GM23338 (cell line): ENCODE measurements at regions not wholly inside any gene's neighbourhood (a gene's known extent, or its start where the extent isn't known, plus 50 kb on each side); places are given as distances from the start of the nearest gene placed in this dataset.

Experiments used
- ATAC-seq: fragments of 200-7000 bp; cut with Tn5 transposase; 3 replicates; pipeline ENCODE4 v1.9.1; 2020
- DNase-seq: peaks from one replicate; pipeline ENCODE4 v3.0.0-alpha.2; 2015; ENCODE audit warnings: low spot score
- H2AFZ ChIP-seq: fragments of 200-600 bp; sonication (generic); 2 replicates; pipeline ENCODE4 v1.8.0; 2016; ENCODE audit warnings: antibody characterized with exemption, mild to moderate bottlenecking, moderate library complexity
- H3F3A ChIP-seq: fragments of 200-600 bp; sonication (generic); replicated peaks from 2 replicates; pipeline ENCODE4 v1.8.0; 2017; ENCODE audit warnings: antibody characterized with exemption, mixed run types, low read depth
- H3K27ac ChIP-seq: fragments of 200-600 bp; sonication (generic); 2 replicates; pipeline ENCODE4 v1.6.1; 2016; ENCODE audit warnings: low read depth
- H3K27me3 ChIP-seq: fragments of 200-600 bp; sonication (generic); 2 replicates; pipeline ENCODE4 v1.8.0; 2016; ENCODE audit warnings: mild to moderate bottlenecking, mixed run types, moderate library complexity; ENCODE audit not compliant: insufficient read depth
- H3K36me3 ChIP-seq: fragments of 200-600 bp; sonication (generic); 2 replicates; pipeline ENCODE4 v1.8.0; 2016; ENCODE audit warnings: mild to moderate bottlenecking; ENCODE audit not compliant: insufficient read depth
- H3K4me1 ChIP-seq: fragments of 200-600 bp; sonication (generic); 2 replicates; pipeline ENCODE4 v1.8.0; 2016; ENCODE audit warnings: mild to moderate bottlenecking, moderate library complexity; ENCODE audit not compliant: insufficient read depth
- H3K4me2 ChIP-seq: fragments of 200-600 bp; sonication (generic); 2 replicates; pipeline ENCODE4 v1.7.1; 2017; ENCODE audit warnings: mixed run types
- H3K4me3 ChIP-seq: fragments of 200-600 bp; sonication (generic); 2 replicates; pipeline ENCODE4 v1.6.1; 2016; ENCODE audit warnings: mixed run types
- H3K79me2 ChIP-seq: fragments of 200-600 bp; sonication (generic); replicated peaks from 2 replicates; pipeline ENCODE4 v1.8.0; 2017; ENCODE audit warnings: mild to moderate bottlenecking; ENCODE audit not compliant: insufficient read depth
- H3K9me2 ChIP-seq: fragments of 200-600 bp; sonication (generic); 2 replicates; pipeline ENCODE4 v1.8.0; 2017; ENCODE audit not compliant: insufficient read depth
- H4K20me1 ChIP-seq: fragments of 200-600 bp; sonication (generic); replicated peaks from 2 replicates; pipeline ENCODE4 v1.8.0; 2017; ENCODE audit warnings: mild to moderate bottlenecking; ENCODE audit not compliant: insufficient read depth
- H3K27ac Mint-ChIP-seq: 2 replicates; pipeline ENCODE4 v1.8.0; 2020; ENCODE audit warnings: inconsistent platforms, mild to moderate bottlenecking, moderate library complexity, mixed read lengths
- H3K27me3 Mint-ChIP-seq: 3 replicates; pipeline ENCODE4 v1.8.0; 2022; ENCODE audit warnings: low read depth, mild to moderate bottlenecking, moderate library complexity, mixed read lengths, inconsistent platforms; ENCODE audit not compliant: insufficient read depth, poor library complexity
- H3K36me3 Mint-ChIP-seq: 3 replicates; pipeline ENCODE4 v1.8.0; 2021; ENCODE audit warnings: low read depth, mild to moderate bottlenecking, inconsistent platforms, moderate library complexity, mixed read lengths
- H3K4me1 Mint-ChIP-seq: 3 replicates; pipeline ENCODE4 v1.8.0; 2020; ENCODE audit warnings: mild to moderate bottlenecking, inconsistent platforms, mixed read lengths
- H3K4me3 Mint-ChIP-seq: 3 replicates; pipeline ENCODE4 v1.8.0; 2021; ENCODE audit warnings: moderate library complexity, mild to moderate bottlenecking, inconsistent platforms, mixed read lengths
- H3K9me3 Mint-ChIP-seq: 3 replicates; pipeline ENCODE4 v1.8.0; 2020; ENCODE audit warnings: moderate library complexity, mild to moderate bottlenecking, inconsistent platforms, mixed read lengths
- CREB1 ChIP-seq: fragments of 250-450 bp; sonication (Bioruptor Pico); IDR thresholded peaks from 2 replicates; pipeline ENCODE4 v1.5.0; 2020; ENCODE audit warnings: low read depth, mild to moderate bottlenecking, moderate library complexity
- EZH2 ChIP-seq: fragments of 200-600 bp; sonication (generic); IDR thresholded peaks from one replicate; pipeline ENCODE4 v1.8.0; 2017; ENCODE audit warnings: antibody characterized with exemption, mild to moderate bottlenecking, low read depth; ENCODE audit not compliant: unreplicated experiment
- EZH2phosphoT487 ChIP-seq: fragments of 200-600 bp; sonication (generic); IDR thresholded peaks from one replicate; pipeline ENCODE4 v1.8.1; 2018; ENCODE audit warnings: antibody characterized with exemption; ENCODE audit not compliant: unreplicated experiment
- JUNB ChIP-seq: IDR thresholded peaks from one replicate; pipeline ENCODE4 v1.6.1; 2016; ENCODE audit warnings: antibody characterized with exemption; ENCODE audit not compliant: unreplicated experiment
- POLR2AphosphoS5 ChIP-seq: IDR thresholded peaks from 2 replicates; pipeline ENCODE4 v1.6.1; 2016; ENCODE audit warnings: antibody characterized with exemption, low read depth
- STAT1 ChIP-seq: IDR thresholded peaks from one replicate; pipeline ENCODE4 v1.6.1; 2016; ENCODE audit warnings: antibody characterized with exemption; ENCODE audit not compliant: unreplicated experiment
- ZNF114 ChIP-seq: fragments of 250-450 bp; sonication (Bioruptor Pico); IDR thresholded peaks from 2 replicates; pipeline ENCODE4 v1.5.0; 2020; ENCODE audit warnings: mild to moderate bottlenecking, moderate library complexity
- ZNF331 ChIP-seq: fragments of 250-450 bp; sonication (Bioruptor Pico); IDR thresholded peaks from 2 replicates; pipeline ENCODE4 v1.5.0; 2020; ENCODE audit warnings: low read depth, mild to moderate bottlenecking, moderate library complexity
- TF ChIP-seq, protein P1 (sequence below): fragments of 250-450 bp; sonication (Bioruptor Pico); IDR thresholded peaks from 2 replicates; pipeline ENCODE4 v1.5.0; 2020; ENCODE audit warnings: mild to moderate bottlenecking, moderate library complexity
- TF ChIP-seq, protein P2 (sequence below): IDR thresholded peaks from one replicate; pipeline ENCODE4 v1.6.1; 2018; ENCODE audit warnings: antibody characterized with exemption; ENCODE audit not compliant: unreplicated experiment
- TF ChIP-seq, protein P3 (sequence below): IDR thresholded peaks from 2 replicates; pipeline ENCODE4 v1.6.1; 2016; ENCODE audit warnings: antibody characterized with exemption
- TF ChIP-seq, protein P4 (sequence below), 2 experiments: fragments of 200-600 bp in 1 of 2; sonication (generic) in 1 of 2; conservative IDR thresholded peaks; 2 replicates each; pipeline versions ENCODE4 v1.5.1 to v1.6.1; 2016 to 2017; ENCODE audit warnings: antibody characterized with exemption in 2 of 2, low read depth in 2 of 2, mild to moderate bottlenecking in 2 of 2, moderate library complexity in 1 of 2

DNA sequence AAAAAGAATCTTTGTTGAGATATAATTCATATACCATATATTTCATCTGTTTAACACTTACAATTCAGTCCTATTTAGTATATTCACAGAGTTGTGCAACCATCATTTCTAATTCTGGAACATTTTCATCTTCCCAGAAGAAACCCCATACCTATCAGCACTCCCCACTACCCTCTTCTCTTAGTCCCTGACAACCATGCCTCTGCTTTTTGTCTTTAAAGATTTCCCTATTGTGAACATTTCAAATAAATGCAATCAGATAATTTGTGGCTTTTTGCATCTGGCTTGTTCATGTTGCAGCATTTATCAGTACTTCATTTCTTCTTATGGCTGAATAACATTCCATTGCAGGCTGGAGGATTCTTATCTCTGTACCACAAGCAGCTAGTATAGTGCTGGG, 305.9 kb upstream of the MEX3C start (continued):
- TF ChIP-seq, protein P1, sequence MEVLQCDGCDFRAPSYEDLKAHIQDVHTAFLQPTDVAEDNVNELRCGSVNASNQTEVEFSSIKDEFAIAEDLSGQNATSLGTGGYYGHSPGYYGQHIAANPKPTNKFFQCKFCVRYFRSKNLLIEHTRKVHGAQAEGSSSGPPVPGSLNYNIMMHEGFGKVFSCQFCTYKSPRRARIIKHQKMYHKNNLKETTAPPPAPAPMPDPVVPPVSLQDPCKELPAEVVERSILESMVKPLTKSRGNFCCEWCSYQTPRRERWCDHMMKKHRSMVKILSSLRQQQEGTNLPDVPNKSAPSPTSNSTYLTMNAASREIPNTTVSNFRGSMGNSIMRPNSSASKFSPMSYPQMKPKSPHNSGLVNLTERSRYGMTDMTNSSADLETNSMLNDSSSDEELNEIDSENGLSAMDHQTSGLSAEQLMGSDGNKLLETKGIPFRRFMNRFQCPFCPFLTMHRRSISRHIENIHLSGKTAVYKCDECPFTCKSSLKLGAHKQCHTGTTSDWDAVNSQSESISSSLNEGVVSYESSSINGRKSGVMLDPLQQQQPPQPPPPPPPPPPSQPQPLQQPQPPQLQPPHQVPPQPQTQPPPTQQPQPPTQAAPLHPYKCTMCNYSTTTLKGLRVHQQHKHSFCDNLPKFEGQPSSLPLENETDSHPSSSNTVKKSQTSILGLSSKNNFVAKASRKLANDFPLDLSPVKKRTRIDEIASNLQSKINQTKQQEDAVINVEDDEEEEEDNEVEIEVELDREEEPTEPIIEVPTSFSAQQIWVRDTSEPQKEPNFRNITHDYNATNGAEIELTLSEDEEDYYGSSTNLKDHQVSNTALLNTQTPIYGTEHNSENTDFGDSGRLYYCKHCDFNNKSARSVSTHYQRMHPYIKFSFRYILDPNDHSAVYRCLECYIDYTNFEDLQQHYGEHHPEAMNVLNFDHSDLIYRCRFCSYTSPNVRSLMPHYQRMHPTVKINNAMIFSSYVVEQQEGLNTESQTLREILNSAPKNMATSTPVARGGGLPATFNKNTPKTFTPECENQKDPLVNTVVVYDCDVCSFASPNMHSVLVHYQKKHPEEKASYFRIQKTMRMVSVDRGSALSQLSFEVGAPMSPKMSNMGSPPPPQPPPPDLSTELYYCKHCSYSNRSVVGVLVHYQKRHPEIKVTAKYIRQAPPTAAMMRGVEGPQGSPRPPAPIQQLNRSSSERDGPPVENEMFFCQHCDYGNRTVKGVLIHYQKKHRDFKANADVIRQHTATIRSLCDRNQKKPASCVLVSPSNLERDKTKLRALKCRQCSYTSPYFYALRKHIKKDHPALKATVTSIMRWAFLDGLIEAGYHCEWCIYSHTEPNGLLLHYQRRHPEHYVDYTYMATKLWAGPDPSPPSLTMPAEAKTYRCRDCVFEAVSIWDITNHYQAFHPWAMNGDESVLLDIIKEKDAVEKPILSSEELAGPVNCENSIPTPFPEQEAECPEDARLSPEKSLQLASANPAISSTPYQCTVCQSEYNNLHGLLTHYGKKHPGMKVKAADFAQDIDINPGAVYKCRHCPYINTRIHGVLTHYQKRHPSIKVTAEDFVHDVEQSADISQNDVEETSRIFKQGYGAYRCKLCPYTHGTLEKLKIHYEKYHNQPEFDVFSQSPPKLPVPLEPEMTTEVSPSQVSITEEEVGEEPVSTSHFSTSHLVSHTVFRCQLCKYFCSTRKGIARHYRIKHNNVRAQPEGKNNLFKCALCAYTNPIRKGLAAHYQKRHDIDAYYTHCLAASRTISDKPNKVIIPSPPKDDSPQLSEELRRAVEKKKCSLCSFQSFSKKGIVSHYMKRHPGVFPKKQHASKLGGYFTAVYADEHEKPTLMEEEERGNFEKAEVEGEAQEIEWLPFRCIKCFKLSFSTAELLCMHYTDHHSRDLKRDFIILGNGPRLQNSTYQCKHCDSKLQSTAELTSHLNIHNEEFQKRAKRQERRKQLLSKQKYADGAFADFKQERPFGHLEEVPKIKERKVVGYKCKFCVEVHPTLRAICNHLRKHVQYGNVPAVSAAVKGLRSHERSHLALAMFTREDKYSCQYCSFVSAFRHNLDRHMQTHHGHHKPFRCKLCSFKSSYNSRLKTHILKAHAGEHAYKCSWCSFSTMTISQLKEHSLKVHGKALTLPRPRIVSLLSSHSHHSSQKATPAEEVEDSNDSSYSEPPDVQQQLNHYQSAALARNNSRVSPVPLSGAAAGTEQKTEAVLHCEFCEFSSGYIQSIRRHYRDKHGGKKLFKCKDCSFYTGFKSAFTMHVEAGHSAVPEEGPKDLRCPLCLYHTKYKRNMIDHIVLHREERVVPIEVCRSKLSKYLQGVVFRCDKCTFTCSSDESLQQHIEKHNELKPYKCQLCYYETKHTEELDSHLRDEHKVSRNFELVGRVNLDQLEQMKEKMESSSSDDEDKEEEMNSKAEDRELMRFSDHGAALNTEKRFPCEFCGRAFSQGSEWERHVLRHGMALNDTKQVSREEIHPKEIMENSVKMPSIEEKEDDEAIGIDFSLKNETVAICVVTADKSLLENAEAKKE = no peak
- TF ChIP-seq EZH2 = no peak
- no peak for TF ChIP-seq ZNF114

DNA sequence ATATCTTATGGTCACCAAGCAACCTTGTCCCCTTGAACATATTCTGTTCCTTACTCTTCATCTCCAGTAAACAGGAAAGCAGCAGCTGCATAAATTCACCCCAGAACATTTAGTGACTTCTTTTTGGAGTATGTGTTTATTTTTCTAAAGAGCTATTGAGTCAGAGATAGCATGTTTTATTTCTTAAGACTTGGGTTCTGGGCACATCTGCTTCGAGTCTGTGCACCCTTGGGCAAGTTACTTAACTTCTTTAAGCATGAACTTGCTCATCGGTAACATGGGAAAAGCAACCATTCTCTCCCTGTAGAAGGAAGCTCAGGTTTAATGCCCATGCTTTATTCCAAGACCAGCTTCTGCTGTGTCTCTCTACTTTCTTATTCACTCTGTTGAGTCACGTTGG, 309.3 kb upstream of the MEX3C start:
- H3K9me2 ChIP-seq = peaks cover 4% of the 10 kb centered on the region; the same call in 1 of the 2 replicates
- no peaks in the 10 kb centered on the region for H3K4me1 Mint-ChIP-seq
- H3K4me3 Mint-ChIP-seq = no peak overlapping the region
- H3K4me3 ChIP-seq = no peak overlapping the region
- H3K36me3 Mint-ChIP-seq = peaks cover 25% of the 10 kb centered on the region
- no peaks in the 10 kb centered on the region for H3K27me3 ChIP-seq
- DNase-seq (no peak), ATAC-seq (no peak)
- peaks cover 32% of the 10 kb centered on the region for H3K9me3 Mint-ChIP-seq
- H3K79me2 ChIP-seq = no peaks in the 10 kb centered on the region
- H3K4me2 ChIP-seq = no peak overlapping the region
- H3F3A ChIP-seq = no peaks in the 10 kb centered on the region
- no peaks in the 10 kb centered on the region for H3K4me1 ChIP-seq
- H3K27me3 Mint-ChIP-seq = no peaks in the 10 kb centered on the region
- no peak overlapping the region for H3K27ac Mint-ChIP-seq
- no peak overlapping the region for H3K27ac ChIP-seq
- peaks cover 16% of the 10 kb centered on the region for H3K36me3 ChIP-seq
- no peaks in the 10 kb centered on the region for H4K20me1 ChIP-seq
- no peak overlapping the region for H2AFZ ChIP-seq
- TF ChIP-seq, protein P2, sequence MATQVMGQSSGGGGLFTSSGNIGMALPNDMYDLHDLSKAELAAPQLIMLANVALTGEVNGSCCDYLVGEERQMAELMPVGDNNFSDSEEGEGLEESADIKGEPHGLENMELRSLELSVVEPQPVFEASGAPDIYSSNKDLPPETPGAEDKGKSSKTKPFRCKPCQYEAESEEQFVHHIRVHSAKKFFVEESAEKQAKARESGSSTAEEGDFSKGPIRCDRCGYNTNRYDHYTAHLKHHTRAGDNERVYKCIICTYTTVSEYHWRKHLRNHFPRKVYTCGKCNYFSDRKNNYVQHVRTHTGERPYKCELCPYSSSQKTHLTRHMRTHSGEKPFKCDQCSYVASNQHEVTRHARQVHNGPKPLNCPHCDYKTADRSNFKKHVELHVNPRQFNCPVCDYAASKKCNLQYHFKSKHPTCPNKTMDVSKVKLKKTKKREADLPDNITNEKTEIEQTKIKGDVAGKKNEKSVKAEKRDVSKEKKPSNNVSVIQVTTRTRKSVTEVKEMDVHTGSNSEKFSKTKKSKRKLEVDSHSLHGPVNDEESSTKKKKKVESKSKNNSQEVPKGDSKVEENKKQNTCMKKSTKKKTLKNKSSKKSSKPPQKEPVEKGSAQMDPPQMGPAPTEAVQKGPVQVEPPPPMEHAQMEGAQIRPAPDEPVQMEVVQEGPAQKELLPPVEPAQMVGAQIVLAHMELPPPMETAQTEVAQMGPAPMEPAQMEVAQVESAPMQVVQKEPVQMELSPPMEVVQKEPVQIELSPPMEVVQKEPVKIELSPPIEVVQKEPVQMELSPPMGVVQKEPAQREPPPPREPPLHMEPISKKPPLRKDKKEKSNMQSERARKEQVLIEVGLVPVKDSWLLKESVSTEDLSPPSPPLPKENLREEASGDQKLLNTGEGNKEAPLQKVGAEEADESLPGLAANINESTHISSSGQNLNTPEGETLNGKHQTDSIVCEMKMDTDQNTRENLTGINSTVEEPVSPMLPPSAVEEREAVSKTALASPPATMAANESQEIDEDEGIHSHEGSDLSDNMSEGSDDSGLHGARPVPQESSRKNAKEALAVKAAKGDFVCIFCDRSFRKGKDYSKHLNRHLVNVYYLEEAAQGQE = no peak
- TF ChIP-seq CREB1 (CRISPR knock-in tag) (no peak), STAT1 (no peak), EZH2 (no peak), EZH2phosphoT487 (no peak), POLR2AphosphoS5 (no peak), ZNF331 (no peak), JUNB (no peak)
- TF ChIP-seq, protein P3, sequence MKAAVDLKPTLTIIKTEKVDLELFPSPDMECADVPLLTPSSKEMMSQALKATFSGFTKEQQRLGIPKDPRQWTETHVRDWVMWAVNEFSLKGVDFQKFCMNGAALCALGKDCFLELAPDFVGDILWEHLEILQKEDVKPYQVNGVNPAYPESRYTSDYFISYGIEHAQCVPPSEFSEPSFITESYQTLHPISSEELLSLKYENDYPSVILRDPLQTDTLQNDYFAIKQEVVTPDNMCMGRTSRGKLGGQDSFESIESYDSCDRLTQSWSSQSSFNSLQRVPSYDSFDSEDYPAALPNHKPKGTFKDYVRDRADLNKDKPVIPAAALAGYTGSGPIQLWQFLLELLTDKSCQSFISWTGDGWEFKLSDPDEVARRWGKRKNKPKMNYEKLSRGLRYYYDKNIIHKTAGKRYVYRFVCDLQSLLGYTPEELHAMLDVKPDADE = no peak
- TF ChIP-seq, protein P4, sequence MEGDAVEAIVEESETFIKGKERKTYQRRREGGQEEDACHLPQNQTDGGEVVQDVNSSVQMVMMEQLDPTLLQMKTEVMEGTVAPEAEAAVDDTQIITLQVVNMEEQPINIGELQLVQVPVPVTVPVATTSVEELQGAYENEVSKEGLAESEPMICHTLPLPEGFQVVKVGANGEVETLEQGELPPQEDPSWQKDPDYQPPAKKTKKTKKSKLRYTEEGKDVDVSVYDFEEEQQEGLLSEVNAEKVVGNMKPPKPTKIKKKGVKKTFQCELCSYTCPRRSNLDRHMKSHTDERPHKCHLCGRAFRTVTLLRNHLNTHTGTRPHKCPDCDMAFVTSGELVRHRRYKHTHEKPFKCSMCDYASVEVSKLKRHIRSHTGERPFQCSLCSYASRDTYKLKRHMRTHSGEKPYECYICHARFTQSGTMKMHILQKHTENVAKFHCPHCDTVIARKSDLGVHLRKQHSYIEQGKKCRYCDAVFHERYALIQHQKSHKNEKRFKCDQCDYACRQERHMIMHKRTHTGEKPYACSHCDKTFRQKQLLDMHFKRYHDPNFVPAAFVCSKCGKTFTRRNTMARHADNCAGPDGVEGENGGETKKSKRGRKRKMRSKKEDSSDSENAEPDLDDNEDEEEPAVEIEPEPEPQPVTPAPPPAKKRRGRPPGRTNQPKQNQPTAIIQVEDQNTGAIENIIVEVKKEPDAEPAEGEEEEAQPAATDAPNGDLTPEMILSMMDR (conservative IDR thresholded peaks at IDR 0.05; ENCODE audit: low read depth in 2 of 2) = no peak
